Astrocyte (in vitro differentiated cells and primary cell): ENCODE measurements at regions not wholly inside any gene's neighbourhood (a gene's known extent, or its start where the extent isn't known, plus 50 kb on each side); places are given as distances from the start of the nearest gene placed in this dataset.

Experiments
- DNase-seq: peaks from one replicate; pipeline ENCODE4 v3.0.0-alpha.2; 2010; ENCODE audit warnings: low read depth
- FAIRE-seq: peaks from 2 replicates; lab custom pipeline; 2011; peaks lifted over from hg19 to GRCh38; lab: Jason Lieb, UNC
- H2AFZ ChIP-seq: 2 replicates; pipeline ENCODE4 v1.6.0; 2012; ENCODE audit warnings: low read depth, low read length, inconsistent platforms
- H3K27ac ChIP-seq: 2 replicates; pipeline ENCODE4 v1.5.1; 2011; ENCODE audit warnings: low read depth, low read length, inconsistent platforms
- H3K27me3 ChIP-seq: 2 replicates; pipeline ENCODE4 v1.6.0; 2011; ENCODE audit warnings: low read length, inconsistent platforms; ENCODE audit not compliant: insufficient read depth
- H3K36me3 ChIP-seq: 2 replicates; pipeline ENCODE4 v1.5.1; 2011; ENCODE audit warnings: low read length, inconsistent platforms; ENCODE audit not compliant: insufficient read depth
- H3K4me1 ChIP-seq: 2 replicates; pipeline ENCODE4 v1.5.1; 2011; ENCODE audit warnings: low read length, inconsistent platforms; ENCODE audit not compliant: insufficient read depth
- H3K4me2 ChIP-seq: 2 replicates; pipeline ENCODE4 v1.6.0; 2012; ENCODE audit warnings: low read length, inconsistent platforms
- H3K4me3 ChIP-seq: 2 replicates; pipeline ENCODE4 v1.5.1; 2011; ENCODE audit warnings: low read depth, mild to moderate bottlenecking, low read length, inconsistent platforms; ENCODE audit not compliant: insufficient read depth
- H3K79me2 ChIP-seq: 2 replicates; pipeline ENCODE4 v1.6.0; 2012; ENCODE audit warnings: mild to moderate bottlenecking, low read length, inconsistent platforms; ENCODE audit not compliant: insufficient read depth
- H3K9ac ChIP-seq: 2 replicates; pipeline ENCODE4 v1.6.0; 2012; ENCODE audit warnings: mild to moderate bottlenecking, low read length, inconsistent platforms
- H3K9me3 ChIP-seq: 2 replicates; pipeline ENCODE4 v1.5.1; 2012; ENCODE audit warnings: low read depth, mild to moderate bottlenecking, low read length, inconsistent platforms; ENCODE audit not compliant: insufficient read depth
- H4K20me1 ChIP-seq: 2 replicates; pipeline ENCODE4 v1.6.0; 2012; ENCODE audit warnings: low read length, inconsistent platforms; ENCODE audit not compliant: insufficient read depth
- H3K27ac Mint-ChIP-seq: one replicate; pipeline ENCODE4 v1.8.0; 2021; ENCODE audit warnings: mild to moderate bottlenecking, mixed read lengths; ENCODE audit not compliant: unreplicated experiment
- H3K27me3 Mint-ChIP-seq: one replicate; pipeline ENCODE4 v1.8.0; 2021; ENCODE audit warnings: low read depth, mixed read lengths; ENCODE audit not compliant: unreplicated experiment
- H3K36me3 Mint-ChIP-seq: one replicate; pipeline ENCODE4 v1.8.0; 2021; ENCODE audit warnings: low read depth, mixed read lengths; ENCODE audit not compliant: unreplicated experiment
- H3K4me1 Mint-ChIP-seq: one replicate; pipeline ENCODE4 v1.8.0; 2021; ENCODE audit warnings: low read depth, mixed read lengths; ENCODE audit not compliant: unreplicated experiment
- H3K4me3 Mint-ChIP-seq: one replicate; pipeline ENCODE4 v1.8.0; 2021; ENCODE audit warnings: mild to moderate bottlenecking, moderate library complexity, mixed read lengths; ENCODE audit not compliant: unreplicated experiment
- H3K9me3 Mint-ChIP-seq: one replicate; pipeline ENCODE4 v1.8.0; 2021; ENCODE audit warnings: mild to moderate bottlenecking, mixed read lengths; ENCODE audit not compliant: unreplicated experiment
- EZH2 ChIP-seq: IDR thresholded peaks from 2 replicates; pipeline ENCODE4 v1.6.1; 2012; ENCODE audit warnings: mild to moderate bottlenecking, low read length, inconsistent platforms; ENCODE audit not compliant: insufficient read depth
- TF ChIP-seq, protein P1 (sequence below): IDR thresholded peaks from 2 replicates; pipeline ENCODE4 v1.5.1; 2011; ENCODE audit warnings: low read depth, mild to moderate bottlenecking, inconsistent platforms, low read length, moderate library complexity; ENCODE audit not compliant: insufficient read depth

DNA sequence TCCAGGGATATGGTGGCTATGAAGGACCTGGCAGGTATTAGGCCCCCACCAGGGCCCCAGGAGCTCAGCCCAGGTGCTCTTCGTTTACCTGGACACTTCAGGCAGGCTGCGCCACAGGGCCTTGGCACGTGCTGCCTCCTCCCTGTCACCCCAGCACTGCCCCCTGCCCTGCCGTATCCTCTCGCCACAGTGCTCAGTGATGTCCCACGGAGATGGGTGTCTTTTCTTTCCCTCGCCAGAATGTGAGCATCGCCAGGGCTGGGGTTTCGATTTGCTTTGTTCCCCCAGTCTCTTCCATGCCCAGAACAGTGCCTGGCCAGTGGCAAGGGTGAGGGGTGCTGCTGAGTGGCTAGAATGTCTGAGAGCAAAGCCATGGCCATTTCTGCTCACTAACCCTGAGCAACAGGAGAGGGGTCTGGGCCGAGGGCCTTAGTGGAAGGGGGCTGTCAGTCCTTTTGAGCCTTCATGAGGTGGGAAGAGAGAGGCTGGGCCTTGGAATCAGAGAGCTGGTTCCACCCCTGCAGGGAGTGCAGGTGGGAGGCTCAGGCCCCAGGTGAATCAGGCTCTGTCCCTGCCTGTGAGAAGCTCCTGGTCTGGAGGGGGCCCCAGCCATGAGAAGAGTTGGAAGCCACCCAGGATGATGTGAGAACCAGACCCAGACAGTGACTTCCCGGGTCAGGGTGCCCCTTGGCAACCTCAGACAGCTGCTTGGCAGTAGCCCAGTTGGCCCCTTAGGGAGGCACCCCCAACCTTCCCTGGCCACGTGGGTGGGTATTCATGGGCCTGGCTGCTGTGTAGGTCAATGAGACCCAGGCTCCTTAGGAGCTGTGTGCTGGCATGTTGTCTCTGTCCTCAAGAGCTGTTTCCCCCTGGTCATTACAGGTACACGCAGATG is 129.9 kb upstream of the HS6ST1 start:
- TF ChIP-seq EZH2 = no peak
- FAIRE-seq (no peak), DNase-seq (no peak)
- Mint-ChIP-seq H3K27ac (no peak overlapping the region), H3K36me3 (no peaks in the 10 kb centered on the region), H3K4me3 (no peak overlapping the region), H3K27me3 (peaks cover 42% of the 10 kb centered on the region), H3K9me3 (peaks cover 5% of the 10 kb centered on the region), H3K4me1 (no peaks in the 10 kb centered on the region)
- Histone ChIP-seq H3K36me3 (no peaks in the 10 kb centered on the region), H3K9ac (no peak overlapping the region), H3K4me1 (no peaks in the 10 kb centered on the region), H3K4me2 (no peak overlapping the region), H4K20me1 (no peaks in the 10 kb centered on the region), H3K4me3 (no peak overlapping the region), H3K79me2 (no peaks in the 10 kb centered on the region), H3K27ac (no peak overlapping the region), H2AFZ (no peak overlapping the region), H3K27me3 (no peaks in the 10 kb centered on the region), H3K9me3 (no peaks in the 10 kb centered on the region)

DNA sequence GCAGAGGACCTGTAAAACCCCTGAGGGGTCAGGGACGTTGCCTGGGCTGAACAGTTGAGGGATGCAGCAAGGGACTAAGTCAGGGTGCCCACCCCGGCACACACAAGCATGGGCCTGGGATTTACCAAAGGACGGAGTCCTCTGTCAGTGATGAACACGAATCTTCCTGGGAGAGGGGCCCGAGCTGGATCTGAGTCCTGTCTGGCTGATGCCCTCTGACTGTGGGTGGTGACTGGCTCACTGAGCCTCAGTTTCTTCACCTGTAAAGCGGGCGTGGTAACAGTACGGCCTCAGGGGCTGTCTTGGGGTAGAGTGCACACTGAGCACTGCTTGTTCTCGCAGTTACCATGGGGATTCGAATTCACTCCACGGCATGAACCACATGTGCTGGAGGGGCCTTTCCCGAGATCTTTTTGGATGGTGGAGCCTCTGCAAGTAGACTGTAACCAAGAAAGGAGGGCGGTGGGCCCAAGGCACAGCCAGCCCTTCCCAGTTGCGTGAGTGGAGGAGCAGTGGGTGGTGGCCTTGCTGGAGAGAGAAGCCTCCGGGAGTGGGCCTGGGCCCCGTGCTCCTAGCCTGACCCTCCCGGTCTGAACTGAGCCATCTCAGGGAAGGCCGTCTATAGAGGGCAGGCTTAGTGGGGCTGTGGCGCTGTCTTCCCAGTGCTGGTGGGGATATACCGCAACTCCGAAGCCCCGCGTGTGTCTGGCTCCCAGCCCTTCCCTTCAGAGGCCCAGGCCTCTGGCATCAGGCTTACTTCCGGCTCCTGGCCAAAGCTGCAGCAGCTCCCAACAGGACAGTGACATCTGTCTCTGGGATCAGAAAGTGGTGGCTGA is 130.8 kb upstream of the HS6ST1 start:
- no peaks in the 10 kb centered on the region for H3K4me1 ChIP-seq
- no peaks in the 10 kb centered on the region for H3K36me3 ChIP-seq
- Mint-ChIP-seq H3K9me3 (peaks cover 8% of the 10 kb centered on the region), H3K4me1 (no peaks in the 10 kb centered on the region), H3K27me3 (peaks cover 44% of the 10 kb centered on the region), H3K27ac (no peak overlapping the region), H3K4me3 (no peak overlapping the region), H3K36me3 (no peaks in the 10 kb centered on the region)
- H3K27me3 ChIP-seq = no peaks in the 10 kb centered on the region
- no peak for FAIRE-seq
- no peak overlapping the region for H3K9ac ChIP-seq
- TF ChIP-seq, protein P1, sequence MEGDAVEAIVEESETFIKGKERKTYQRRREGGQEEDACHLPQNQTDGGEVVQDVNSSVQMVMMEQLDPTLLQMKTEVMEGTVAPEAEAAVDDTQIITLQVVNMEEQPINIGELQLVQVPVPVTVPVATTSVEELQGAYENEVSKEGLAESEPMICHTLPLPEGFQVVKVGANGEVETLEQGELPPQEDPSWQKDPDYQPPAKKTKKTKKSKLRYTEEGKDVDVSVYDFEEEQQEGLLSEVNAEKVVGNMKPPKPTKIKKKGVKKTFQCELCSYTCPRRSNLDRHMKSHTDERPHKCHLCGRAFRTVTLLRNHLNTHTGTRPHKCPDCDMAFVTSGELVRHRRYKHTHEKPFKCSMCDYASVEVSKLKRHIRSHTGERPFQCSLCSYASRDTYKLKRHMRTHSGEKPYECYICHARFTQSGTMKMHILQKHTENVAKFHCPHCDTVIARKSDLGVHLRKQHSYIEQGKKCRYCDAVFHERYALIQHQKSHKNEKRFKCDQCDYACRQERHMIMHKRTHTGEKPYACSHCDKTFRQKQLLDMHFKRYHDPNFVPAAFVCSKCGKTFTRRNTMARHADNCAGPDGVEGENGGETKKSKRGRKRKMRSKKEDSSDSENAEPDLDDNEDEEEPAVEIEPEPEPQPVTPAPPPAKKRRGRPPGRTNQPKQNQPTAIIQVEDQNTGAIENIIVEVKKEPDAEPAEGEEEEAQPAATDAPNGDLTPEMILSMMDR = no peak
- no peak for TF ChIP-seq EZH2
- H3K4me3 ChIP-seq = no peak overlapping the region
- no peak overlapping the region for H3K27ac ChIP-seq
- H2AFZ ChIP-seq = no peak overlapping the region
- no peak for DNase-seq
- no peak overlapping the region for H3K4me2 ChIP-seq
- no peaks in the 10 kb centered on the region for H3K9me3 ChIP-seq
- no peaks in the 10 kb centered on the region for H4K20me1 ChIP-seq
- H3K79me2 ChIP-seq = no peaks in the 10 kb centered on the region

DNA sequence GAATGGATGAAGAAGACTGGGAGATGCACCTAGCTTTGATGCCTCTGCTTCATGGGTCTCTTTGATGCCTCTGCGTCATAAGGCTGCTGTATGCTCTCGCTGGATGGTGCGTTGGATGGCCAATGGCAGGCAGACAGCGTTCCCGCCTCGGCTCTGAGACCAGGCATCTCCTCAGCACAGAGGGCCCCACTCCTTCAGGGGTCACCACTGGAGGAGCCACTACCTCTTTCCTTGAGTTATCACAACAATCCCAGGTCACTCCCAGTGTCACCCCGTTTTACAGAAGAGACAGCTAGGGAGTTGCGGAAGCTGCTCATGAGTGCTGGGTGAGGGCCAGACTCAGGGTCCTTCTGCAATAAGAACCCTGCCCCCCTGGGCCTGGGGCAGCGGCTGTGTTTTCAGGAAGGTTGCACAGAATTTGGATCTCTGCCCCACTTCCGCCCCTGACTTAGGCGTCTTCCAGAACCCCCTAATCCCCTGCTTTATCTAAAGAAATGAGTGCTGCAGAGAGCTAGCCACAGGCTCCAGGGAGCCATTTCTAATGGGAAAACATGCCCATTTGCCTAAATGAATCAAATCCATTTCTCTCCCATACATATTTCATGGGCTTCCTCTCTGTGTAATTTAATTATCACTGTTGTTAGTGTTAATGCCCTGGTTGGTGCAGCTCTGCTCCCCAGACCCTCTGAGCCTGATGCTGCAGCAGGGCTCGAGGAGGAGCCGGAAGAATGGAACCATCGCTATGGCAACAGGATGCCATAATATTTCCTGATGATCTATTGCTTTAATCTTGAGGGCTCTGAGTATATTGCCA is 131.8 kb upstream of the HS6ST1 start:
- no peaks in the 10 kb centered on the region for H3K36me3 Mint-ChIP-seq
- no peak for FAIRE-seq
- Histone ChIP-seq H3K4me2 (no peak overlapping the region), H3K27me3 (peaks cover 4% of the 10 kb centered on the region), H3K9ac (no peak overlapping the region), H3K4me3 (no peak overlapping the region), H3K36me3 (no peaks in the 10 kb centered on the region), H3K27ac (no peak overlapping the region), H3K4me1 (no peaks in the 10 kb centered on the region), H3K79me2 (no peaks in the 10 kb centered on the region), H4K20me1 (no peaks in the 10 kb centered on the region), H2AFZ (no peak overlapping the region), H3K9me3 (no peaks in the 10 kb centered on the region)
- peaks cover 8% of the 10 kb centered on the region for H3K9me3 Mint-ChIP-seq
- H3K4me1 Mint-ChIP-seq = no peaks in the 10 kb centered on the region
- TF ChIP-seq, protein P1 = no peak
- no peak for TF ChIP-seq EZH2
- peaks cover 45% of the 10 kb centered on the region for H3K27me3 Mint-ChIP-seq
- no peak overlapping the region for H3K4me3 Mint-ChIP-seq
- H3K27ac Mint-ChIP-seq = no peak overlapping the region
- DNase-seq = no peak
